ENCODE measurements at regions not wholly inside any gene's neighbourhood (a gene's known extent, or its start where the extent isn't known, plus 50 kb on each side); places are given as distances from the start of the nearest gene placed in this dataset.

DNA sequence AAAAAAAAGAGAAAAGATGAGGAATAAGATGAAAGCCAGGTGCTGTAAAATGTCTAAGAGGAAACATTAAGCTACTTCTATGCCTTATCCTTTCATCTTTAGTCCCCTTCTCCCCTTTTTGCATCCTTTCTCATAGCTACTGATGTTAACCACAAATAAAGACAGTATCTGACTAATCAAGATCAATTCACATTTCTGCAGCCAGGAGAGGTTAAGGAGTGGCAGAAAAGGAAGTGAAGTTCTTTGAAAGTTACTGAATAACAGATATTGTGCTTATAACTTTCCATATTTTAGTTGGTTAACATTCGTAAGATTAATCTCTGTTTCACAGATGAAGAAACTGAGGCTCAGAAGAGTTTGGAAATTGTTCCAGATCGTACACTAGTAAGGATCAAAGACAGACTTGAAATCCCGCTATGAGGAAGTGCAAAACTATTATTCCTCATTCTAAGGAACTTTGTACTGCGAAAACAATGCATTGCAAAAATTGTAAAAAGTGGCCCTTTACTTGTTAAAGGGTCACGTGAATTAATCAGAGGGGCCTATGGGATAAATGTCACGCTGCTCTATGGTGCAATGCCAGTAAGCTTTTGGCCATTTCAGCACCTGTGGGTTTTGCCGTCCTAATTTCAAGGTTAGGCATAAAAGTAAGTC is 117.7 kb upstream of the GRM7 start:
- no peak for DNase-seq

DNA sequence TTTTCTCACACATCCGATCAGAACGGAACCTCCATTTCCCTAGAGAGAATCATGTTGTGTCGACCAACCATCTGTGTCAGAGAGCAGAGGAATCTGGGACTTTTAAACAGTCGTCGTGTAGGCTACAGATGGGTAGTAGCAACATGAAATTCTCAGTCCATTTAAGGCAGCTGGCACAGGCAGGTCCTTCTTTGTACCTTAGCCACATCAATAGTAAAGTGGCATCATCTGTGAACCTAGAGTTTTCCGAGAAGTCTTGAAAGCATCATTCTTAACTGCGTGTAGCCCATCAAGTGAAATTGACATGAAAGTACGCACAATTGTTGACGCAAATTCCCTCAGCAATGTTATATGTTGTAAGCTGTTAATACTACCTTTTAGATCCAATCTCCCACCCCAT is 114.5 kb upstream of the GRM7 start:
- no peak for DNase-seq

GRCh38 chr3:6747017-6747416 is 113.9 kb upstream of the GRM7 start:
- no peak for DNase-seq

DNA sequence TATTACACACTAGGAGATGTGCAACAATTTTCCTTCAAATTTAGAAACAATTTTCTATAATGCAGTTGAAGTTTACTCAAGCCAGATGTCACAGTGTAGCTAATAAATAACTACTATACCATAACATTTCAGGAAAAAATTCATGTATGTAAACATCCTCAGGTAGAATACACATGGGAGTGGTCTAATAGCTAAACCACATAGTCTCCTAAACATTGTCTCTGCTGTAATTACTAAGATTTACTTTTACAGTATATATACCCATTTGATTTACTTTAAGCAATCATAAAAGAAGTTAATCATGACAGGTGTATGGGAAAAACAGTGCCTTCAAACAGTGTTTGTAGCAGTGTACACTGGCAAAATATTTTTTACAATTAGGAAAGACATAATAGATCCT is 110.1 kb upstream of the GRM7 start:
- DNase-seq: no peak

DNA sequence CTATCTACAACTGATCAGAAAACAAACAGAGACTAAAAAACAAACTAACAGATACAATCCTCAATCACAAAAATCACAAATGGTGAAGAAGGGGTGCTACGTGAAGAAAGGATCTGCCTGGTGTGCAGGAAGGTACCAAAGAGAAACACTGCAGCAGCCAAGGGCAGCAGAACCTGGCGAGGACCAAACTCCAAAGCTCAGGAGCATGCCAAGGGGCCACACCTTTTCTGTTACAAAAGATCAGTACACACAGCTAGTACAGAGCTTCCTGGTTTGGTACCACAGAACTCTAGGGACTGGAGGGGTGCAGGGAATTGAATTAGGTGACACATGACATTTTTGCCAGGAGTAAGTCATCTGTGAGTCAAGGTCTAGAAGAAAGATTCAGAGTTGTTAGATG is 107.4 kb upstream of the GRM7 start:
- DNase-seq: no peak

- peak; percentile 0 for DNase-seq
Observed at GRCh38 chr3:6769532-6770396, 91.2 kb upstream of the GRM7 start.

DNA sequence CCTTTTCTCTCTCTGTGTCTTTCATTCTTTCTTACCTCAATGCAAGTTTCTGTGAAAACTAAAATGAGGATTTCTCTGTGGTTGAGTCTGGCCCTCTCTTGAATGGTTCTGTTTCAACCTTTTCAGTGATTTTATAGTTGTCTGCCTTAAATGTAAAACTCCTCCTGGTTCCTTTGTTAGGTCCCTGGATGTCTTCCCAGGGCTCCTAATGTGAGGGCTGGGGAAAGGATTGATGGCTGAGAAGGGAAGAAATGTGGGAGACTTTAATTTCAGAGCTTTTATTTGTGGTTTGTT is 90.6 kb upstream of the GRM7 start:
- no peak for DNase-seq

DNA sequence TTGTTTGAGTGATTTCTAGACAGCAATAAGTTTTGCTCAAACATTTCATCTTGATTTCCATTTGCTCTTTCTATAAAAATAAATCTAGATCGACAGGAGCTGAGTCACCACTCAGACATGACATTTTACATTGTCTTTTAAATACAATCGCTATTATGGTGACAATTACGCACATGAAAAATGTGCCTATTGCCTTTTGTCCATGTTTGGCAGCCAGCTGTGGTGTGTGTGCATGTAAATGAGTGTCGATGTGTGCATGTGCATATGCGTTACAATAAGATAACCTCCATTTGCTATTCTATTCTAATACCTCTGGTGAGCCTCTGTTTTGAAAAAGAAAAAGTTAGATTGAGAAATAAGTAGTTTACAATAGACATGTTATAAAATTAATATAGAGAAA is 89.7 kb upstream of the GRM7 start:
- DNase-seq: no peak

DNA sequence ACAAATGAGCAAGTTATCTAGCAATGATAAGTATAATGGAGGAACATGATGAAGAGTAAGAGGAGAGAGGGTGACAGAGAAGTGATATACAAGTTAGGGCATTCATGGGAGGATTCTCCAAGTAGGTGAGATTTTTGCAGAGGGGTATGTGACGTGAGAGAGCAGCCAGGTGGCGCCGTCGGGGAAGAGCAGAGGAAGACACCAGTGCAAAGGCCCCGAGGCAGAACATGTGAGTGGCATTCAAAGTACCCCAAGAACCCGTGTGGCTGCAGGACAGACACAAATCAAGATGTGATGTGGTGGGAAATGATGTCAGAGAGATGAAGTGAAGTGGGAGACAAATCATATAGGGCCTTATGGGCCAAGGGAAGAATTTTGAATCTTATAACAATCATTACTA is 81.8 kb upstream of the GRM7 start:
- DNase-seq: no peak

DNA sequence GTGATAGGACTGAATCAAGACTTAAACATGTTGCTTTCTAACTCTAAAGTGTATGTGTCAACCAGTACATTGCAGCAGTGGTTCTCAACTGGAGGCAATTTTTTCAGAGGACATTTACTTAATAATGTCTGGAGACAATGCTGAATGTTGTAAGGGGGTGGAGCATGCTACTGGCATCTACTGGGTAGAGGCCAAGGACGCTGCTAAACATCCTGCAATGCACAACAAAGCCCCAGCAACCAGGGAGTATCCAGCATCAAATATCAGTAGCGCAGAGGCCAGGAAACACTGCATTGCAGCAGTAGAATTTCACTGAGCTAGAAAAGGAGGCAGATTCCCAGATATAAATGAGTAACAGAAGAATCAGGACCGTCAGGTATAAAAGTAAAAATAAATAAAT is 79.8 kb upstream of the GRM7 start:
- DNase-seq: no peak

DNA sequence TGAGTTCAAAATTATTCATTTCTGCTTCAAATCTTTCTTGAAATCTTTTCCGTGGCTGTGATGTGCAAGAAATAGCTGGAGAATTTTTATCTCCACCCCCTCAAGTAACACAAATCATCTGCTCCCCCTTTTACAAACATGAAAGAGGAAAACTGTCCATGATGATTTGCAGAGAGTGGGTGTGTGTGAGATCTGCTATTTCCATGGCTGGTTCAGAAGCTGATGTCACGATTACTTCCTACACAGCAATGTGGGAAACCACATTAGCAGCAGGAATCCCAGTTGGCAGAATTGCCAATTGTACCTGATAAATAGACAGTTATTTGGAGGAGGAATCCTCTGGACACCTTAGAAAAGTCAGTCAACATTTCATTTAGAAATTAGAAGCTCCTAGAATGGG is 75.2 kb upstream of the GRM7 start:
- DNase-seq: no peak

- DNase-seq: no peak
Observed at GRCh38 chr3:6791161-6791560, 69.8 kb upstream of the GRM7 start.

- no peak for DNase-seq
Observed at GRCh38 chr3:6799264-6799915, 61.5 kb upstream of the GRM7 start.

DNA sequence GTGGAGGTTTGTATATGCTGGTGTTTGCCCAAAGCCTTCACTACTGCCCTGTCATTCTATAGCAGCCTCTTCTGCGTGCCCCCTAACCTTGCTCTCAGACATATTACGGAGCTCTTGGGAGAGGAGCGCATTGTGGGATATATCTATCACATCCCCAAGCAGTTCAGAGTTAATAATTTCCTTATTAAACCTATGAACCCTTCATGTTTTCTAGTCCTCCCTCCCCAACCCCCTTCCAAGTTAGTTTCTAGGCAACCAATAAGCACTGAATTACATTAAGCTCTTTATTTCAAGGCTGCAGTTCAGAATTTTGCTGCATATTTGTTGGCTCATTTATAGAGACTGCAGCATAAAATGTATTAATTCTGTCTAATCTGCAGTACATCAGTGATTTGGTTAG is 57.3 kb upstream of the GRM7 start:
- DNase-seq: no peak

DNA sequence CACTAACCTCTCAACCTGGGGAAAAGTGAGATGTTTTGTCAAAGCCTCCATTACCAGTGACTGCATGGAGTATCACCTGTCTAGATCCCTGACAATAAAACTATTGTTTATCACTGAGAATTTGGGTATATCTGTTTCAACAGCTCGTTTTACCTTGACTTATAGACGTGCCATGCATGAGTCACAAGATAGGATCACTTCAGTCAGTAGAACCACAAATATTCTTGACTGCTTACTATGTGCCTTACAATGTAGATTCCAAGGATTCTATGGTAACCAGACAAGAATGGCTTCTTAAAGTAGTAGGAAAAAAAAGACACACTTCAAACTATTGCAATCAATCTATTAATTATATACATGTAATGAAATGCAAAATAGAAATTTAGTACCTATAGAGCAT is 55.7 kb upstream of the GRM7 start:
- DNase-seq: no peak

- DNase-seq: no peak
Observed at GRCh38 chr3:6806991-6807390, 53.9 kb upstream of the GRM7 start.

DNA sequence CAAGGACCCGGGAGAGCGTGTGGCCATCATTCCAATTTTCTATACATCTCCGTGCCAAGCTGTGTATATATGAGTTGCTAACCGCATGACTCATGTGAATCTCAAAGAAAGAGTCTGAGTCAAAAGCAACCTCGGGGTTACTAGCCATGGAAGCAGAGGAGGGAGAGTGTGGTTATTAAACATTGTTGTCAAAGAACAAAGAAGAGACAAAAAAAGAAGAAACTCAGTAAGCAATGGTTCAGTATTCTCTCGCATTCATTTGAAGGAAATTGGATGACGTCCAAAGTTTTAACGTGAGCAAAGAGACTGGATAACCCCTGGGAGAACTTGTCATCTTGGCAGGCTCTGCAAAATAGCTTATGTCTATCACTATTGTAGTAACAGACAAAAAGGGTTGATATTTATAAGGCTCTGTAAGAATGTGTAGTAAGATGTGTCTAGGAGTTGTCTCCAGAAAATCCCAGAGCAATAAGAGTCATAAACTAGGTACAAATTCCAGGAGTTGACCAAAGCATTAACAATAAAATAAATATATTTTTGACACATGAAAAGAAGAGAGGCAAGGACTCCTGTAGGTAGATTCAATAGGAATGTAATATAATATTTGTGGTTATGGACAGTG is 52.8 kb upstream of the GRM7 start:
- no peak for DNase-seq

GRCh38 chr3:6809349-6809748 is 51.6 kb upstream of the GRM7 start:
- no peak for DNase-seq
